ENCODE measurements at regions not wholly inside any gene's neighbourhood (a gene's known extent, or its start where the extent isn't known, plus 50 kb on each side); places are given as distances from the start of the nearest gene placed in this dataset.
A peak's percentile ranks its signal among the peaks of the same experiment; 100 is the strongest.
"Not testable (repeated sequence)": the region's sequence is repeated elsewhere in the genome, so short reads cannot be mapped to it uniquely, and the experiment has no call there.

- in situ Hi-C loops (cut with HindIII; ENCODE audit: low pct_ligation_motif_present, low pct_unique_long_range_greater_than_20kb, low sequenced_read_pairs) = no loop called here
- DNase-seq = no peak
Observed at GRCh38 chr9:38181866-38182265, 112.8 kb upstream of the SHB start.

DNA sequence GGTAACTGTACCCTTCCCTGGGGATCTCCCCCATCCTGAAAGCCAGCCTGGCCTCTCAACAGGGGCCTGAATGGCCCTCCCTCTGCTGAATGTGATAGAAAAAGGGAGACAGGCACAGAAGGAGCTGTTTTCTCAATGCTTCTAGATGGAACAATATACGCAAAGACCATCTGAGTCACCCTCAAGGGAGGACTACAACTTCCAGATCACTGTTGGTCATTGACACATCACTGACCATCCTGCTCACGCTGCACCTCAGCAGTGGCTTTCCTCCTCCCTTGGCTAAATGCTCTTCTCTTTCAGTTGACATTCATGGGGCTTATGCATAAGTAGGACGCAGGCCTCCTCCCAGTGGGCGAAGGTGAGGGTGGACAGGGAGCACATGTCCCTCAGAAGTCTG lies 112.2 kb upstream of the SHB start:
- DNase-seq = no peak
- in situ Hi-C loops (cut with HindIII; ENCODE audit: low pct_ligation_motif_present, low pct_unique_long_range_greater_than_20kb, low sequenced_read_pairs) = no loop called here

DNA sequence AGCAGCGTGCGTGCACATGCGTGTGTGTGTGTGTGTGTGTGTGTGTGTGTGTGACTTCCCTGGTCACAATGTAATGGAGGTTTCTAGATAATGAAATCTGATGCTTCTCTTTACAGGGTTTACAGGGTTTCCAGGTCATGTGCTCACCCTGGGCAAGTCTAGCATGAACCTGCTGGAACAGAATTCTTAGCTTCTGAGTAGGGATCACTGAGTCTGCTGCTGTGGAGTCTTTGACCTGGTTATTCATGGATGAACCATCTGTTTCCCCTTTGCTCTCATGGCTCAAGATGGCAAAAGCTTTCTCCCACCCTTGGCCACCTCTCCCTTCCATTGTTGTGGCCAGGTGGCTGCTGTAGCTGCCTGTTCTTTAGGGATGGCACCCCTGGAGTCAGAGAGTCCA lies 111.6 kb upstream of the SHB start:
- no peak for DNase-seq
- in situ Hi-C loops (cut with HindIII; ENCODE audit: low pct_ligation_motif_present, low pct_unique_long_range_greater_than_20kb, low sequenced_read_pairs) = no loop called here

DNA sequence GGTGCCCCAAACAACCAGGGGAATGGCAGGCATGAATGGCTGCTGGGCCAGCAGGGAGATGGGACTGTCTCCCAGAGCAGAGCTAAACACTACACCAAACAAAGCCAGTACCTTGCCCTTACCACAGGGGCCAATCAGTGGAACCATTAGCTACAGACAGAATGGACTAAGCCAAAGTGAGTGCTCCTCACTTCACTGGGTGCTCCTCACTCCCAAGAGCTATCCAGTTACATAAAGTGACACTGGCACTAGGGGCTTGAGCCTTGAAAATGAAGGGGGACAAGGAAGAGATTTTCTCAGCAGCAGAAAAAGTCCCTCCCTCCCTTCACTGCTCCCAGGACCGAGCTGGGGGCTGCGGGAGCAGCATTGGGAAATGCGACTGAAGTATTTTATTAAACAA lies 110.9 kb upstream of the SHB start:
- DNase-seq = no peak
- in situ Hi-C loops (cut with HindIII; ENCODE audit: low pct_ligation_motif_present, low pct_unique_long_range_greater_than_20kb, low sequenced_read_pairs) = no loop called here

DNA sequence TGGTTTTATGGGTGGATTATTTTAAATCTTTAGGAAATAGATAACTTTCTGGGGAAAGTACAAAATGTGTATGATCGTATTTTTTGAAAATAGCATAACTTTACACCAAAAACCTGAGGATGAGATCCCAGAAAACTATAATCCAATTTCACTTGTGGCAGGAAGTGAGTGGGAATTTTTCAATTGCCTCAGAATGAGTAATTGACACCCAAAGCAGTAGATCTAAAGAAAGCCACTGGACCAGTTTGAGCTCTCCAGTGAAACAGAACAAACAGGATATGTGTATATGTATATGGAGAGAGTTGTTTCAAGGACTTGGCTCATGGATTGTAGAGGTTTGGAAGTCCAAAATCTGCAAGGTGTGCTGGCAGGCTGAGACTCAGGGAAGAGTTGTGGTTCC lies 109.2 kb upstream of the SHB start:
- in situ Hi-C loops (cut with HindIII; ENCODE audit: low pct_ligation_motif_present, low pct_unique_long_range_greater_than_20kb, low sequenced_read_pairs) = no loop called here
- peak; percentile 13 for DNase-seq

DNA sequence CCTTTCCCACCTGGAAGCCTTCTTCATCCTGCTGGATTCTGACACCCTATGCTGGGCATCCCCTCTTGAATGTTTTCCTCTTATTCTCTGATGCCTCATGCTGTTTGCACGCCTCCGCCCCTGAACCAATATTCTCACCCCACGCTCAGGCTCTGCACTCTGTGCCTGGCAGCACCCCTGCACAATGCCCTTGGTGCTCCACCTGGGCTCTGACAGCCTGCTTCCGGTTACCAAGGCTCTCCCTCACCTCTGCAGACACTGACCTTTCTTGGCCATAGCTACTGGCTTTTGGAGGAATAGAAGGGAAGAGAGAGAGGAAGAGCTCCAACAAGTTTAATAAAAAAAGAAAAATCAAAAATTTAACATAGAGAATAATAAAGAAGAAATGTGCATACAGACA lies 108.7 kb upstream of the SHB start:
- in situ Hi-C loops (cut with HindIII; ENCODE audit: low pct_ligation_motif_present, low pct_unique_long_range_greater_than_20kb, low sequenced_read_pairs) = no loop called here
- DNase-seq = no peak

DNA sequence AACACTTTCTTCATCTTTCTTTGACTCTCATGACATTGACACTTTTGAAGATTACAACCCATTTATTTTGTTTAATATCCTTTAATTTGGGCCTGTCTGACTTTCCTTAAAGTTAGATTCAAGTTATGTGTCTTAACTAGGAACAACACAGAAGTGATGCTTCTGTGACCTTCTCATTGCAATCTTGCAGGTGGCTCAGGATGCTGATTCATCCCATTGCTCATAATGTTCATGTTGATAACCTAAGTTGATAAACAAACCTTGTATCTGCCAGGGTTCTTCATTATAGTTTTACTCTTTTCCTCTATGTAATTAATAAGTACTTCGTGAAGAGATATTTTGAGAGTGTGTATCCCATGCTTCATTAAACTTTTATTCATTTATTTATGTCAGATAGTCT lies 107.2 kb upstream of the SHB start:
- in situ Hi-C loops (cut with HindIII; ENCODE audit: low pct_ligation_motif_present, low pct_unique_long_range_greater_than_20kb, low sequenced_read_pairs) = no loop called here
- no peak for DNase-seq

- in situ Hi-C loops (cut with HindIII; ENCODE audit: low pct_ligation_motif_present, low pct_unique_long_range_greater_than_20kb, low sequenced_read_pairs) = no loop called here
- DNase-seq = no peak
Observed at GRCh38 chr9:38175423-38175822, 106.4 kb upstream of the SHB start.

- in situ Hi-C loops (cut with HindIII; ENCODE audit: low pct_ligation_motif_present, low pct_unique_long_range_greater_than_20kb, low sequenced_read_pairs) = no loop called here
- no peak for DNase-seq
Observed at GRCh38 chr9:38172586-38172985, 103.6 kb upstream of the SHB start.

DNA sequence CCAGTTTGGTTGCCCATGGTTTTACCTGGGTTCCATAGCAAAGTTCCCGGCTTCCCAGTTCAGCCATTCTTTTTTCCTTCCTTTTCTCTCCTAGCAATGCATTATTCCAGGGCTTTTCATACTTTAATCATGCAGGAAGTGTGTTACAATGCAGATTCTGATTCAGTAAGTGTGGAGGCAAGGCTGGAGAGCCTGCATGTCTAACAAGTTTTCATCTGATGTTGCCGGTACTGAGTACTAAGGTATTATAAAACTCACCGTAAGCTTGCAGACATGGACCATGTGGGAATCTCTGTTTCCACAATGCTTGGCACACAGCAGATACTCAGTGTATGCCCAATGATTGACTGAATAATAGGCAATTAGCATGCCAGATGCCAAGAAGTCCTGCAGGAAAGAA lies 102.9 kb upstream of the SHB start:
- in situ Hi-C loops (cut with HindIII; ENCODE audit: low pct_ligation_motif_present, low pct_unique_long_range_greater_than_20kb, low sequenced_read_pairs) = no loop called here
- DNase-seq = no peak

GRCh38 chr9:38171538-38171884 lies 102.5 kb upstream of the SHB start:
- no peak for DNase-seq
- in situ Hi-C loops (cut with HindIII; ENCODE audit: low pct_ligation_motif_present, low pct_unique_long_range_greater_than_20kb, low sequenced_read_pairs) = no loop called here

GRCh38 chr9:38170763-38171537 lies 101.9 kb upstream of the SHB start:
- DNase-seq = peak; percentile 50
- in situ Hi-C loops (cut with HindIII; ENCODE audit: low pct_ligation_motif_present, low pct_unique_long_range_greater_than_20kb, low sequenced_read_pairs) = not testable (repeated sequence)

GRCh38 chr9:38170155-38170554 lies 101.1 kb upstream of the SHB start:
- in situ Hi-C loops (cut with HindIII; ENCODE audit: low pct_ligation_motif_present, low pct_unique_long_range_greater_than_20kb, low sequenced_read_pairs); DNase-seq: not testable (repeated sequence)

GRCh38 chr9:38166501-38166900 lies 97.5 kb upstream of the SHB start:
- DNase-seq = no peak
- in situ Hi-C loops (cut with HindIII; ENCODE audit: low pct_ligation_motif_present, low pct_unique_long_range_greater_than_20kb, low sequenced_read_pairs) = no loop called here

- in situ Hi-C loops (cut with HindIII; ENCODE audit: low pct_ligation_motif_present, low pct_unique_long_range_greater_than_20kb, low sequenced_read_pairs) = no loop called here
- DNase-seq = no peak
Observed at GRCh38 chr9:38164659-38165221, 95.7 kb upstream of the SHB start.

GRCh38 chr9:38163518-38163917 lies 94.5 kb upstream of the SHB start:
- DNase-seq = no peak
- in situ Hi-C loops (cut with HindIII; ENCODE audit: low pct_ligation_motif_present, low pct_unique_long_range_greater_than_20kb, low sequenced_read_pairs) = no loop called here

- in situ Hi-C loops (cut with HindIII; ENCODE audit: low pct_ligation_motif_present, low pct_unique_long_range_greater_than_20kb, low sequenced_read_pairs) = no loop called here
- no peak for DNase-seq
Observed at GRCh38 chr9:38162332-38163211, 93.5 kb upstream of the SHB start.

GRCh38 chr9:38160613-38161215 lies 91.7 kb upstream of the SHB start:
- in situ Hi-C loops (cut with HindIII; ENCODE audit: low pct_ligation_motif_present, low pct_unique_long_range_greater_than_20kb, low sequenced_read_pairs) = no loop called here

DNA sequence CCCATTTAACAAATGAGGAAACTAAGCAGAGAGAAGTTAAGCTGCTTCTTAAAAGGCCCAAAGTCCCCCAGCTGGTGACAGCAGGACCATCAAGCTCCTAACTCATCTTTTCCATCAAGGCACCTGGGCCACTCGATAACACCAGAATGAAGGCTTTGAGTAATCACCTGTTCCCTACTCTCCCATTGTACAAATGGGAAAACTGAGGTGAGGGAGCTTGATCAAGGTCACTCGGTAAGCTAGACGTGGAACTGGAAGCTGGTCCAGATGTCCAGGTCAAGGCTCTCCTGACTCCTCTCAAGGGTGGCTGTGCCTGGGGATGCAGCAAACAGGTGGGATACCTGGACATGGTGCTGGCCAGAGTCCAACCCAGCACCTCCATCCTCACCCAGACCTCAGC lies 90.6 kb upstream of the SHB start:
- DNase-seq = no peak
- in situ Hi-C loops (cut with HindIII; ENCODE audit: low pct_ligation_motif_present, low pct_unique_long_range_greater_than_20kb, low sequenced_read_pairs) = no loop called here

More at GRCh38 chr9:38160613-38161215, 91.7 kb upstream of the SHB start:
- peak; percentile 51 for DNase-seq
